ENCODE measurements at regions not wholly inside any gene's neighbourhood (a gene's known extent, or its start where the extent isn't known, plus 50 kb on each side); places are given as distances from the start of the nearest gene placed in this dataset.
"Not testable (repeated sequence)": the region's sequence is repeated elsewhere in the genome, so short reads cannot be mapped to it uniquely, and the experiment has no call there.

GRCh38 chr6:168938546-168938945 lies 315.1 kb downstream of the THBS2 start:
- no peak for DNase-seq (ENCODE audit: low read depth)

GRCh38 chr6:168937054-168937453 lies 316.6 kb downstream of the THBS2 start:
- no peak for DNase-seq (ENCODE audit: low read depth)

GRCh38 chr6:168935628-168936010 lies 318.0 kb downstream of the THBS2 start:
- DNase-seq (ENCODE audit: low read depth), result no peak

- no peak for DNase-seq (ENCODE audit: low read depth)
These were observed 318.7 kb downstream of the THBS2 start for GRCh38 chr6:168934660-168935627.

- DNase-seq (ENCODE audit: low read depth), result not testable (repeated sequence)
These were observed 321.5 kb downstream of the THBS2 start for GRCh38 chr6:168932171-168932570.

- not testable (repeated sequence) for DNase-seq (ENCODE audit: low read depth)
These were observed 322.6 kb downstream of the THBS2 start for GRCh38 chr6:168931072-168931471.

GRCh38 chr6:168929871-168930450 lies 323.7 kb downstream of the THBS2 start:
- no peak for DNase-seq (ENCODE audit: low read depth)

- DNase-seq (ENCODE audit: low read depth), result no peak
These were observed 325.6 kb downstream of the THBS2 start for GRCh38 chr6:168928012-168928411.

GRCh38 chr6:168927026-168927425 lies 326.6 kb downstream of the THBS2 start:
- no peak for DNase-seq (ENCODE audit: low read depth)

- DNase-seq (ENCODE audit: low read depth), result no peak
These were observed 327.3 kb downstream of the THBS2 start for GRCh38 chr6:168926306-168926705.

- no peak for DNase-seq (ENCODE audit: low read depth)
These were observed 328.0 kb downstream of the THBS2 start for GRCh38 chr6:168925671-168926070.

GRCh38 chr6:168923171-168923570 lies 330.5 kb downstream of the THBS2 start:
- no peak for DNase-seq (ENCODE audit: low read depth)

- no peak for DNase-seq (ENCODE audit: low read depth)
These were observed 331.2 kb downstream of the THBS2 start for GRCh38 chr6:168922436-168922835.

GRCh38 chr6:168920289-168920688 lies 333.4 kb downstream of the THBS2 start:
- DNase-seq (ENCODE audit: low read depth), result no peak

- no peak for DNase-seq (ENCODE audit: low read depth)
These were observed 334.0 kb downstream of the THBS2 start for GRCh38 chr6:168919470-168920179.

- DNase-seq (ENCODE audit: low read depth), result no peak
These were observed 337.0 kb downstream of the THBS2 start for GRCh38 chr6:168916576-168917211.

GRCh38 chr6:168915855-168916254 lies 337.8 kb downstream of the THBS2 start:
- no peak for DNase-seq (ENCODE audit: low read depth)

GRCh38 chr6:168915242-168915641 lies 338.4 kb downstream of the THBS2 start:
- DNase-seq (ENCODE audit: low read depth), result no peak

GRCh38 chr6:168913866-168914469 lies 339.7 kb downstream of the THBS2 start:
- no peak for DNase-seq (ENCODE audit: low read depth)

- DNase-seq (ENCODE audit: low read depth), result not testable (repeated sequence)
These were observed 340.3 kb downstream of the THBS2 start for GRCh38 chr6:168913231-168913865.

- DNase-seq (ENCODE audit: low read depth), result no peak
These were observed 344.4 kb downstream of the THBS2 start for GRCh38 chr6:168909288-168909687.

All from non-pigmented ciliary epithelial cell (primary cell).